Coronary artery (tissue), 2 donors: ENCODE measurements at regions not wholly inside any gene's neighbourhood (a gene's known extent, or its start where the extent isn't known, plus 50 kb on each side); places are given as distances from the start of the nearest gene placed in this dataset.
A peak's percentile ranks its signal among the peaks of the same experiment; 100 is the strongest.
"Not testable (repeated sequence)": the region's sequence is repeated elsewhere in the genome, so short reads cannot be mapped to it uniquely, and the experiment has no call there.

Experiments used
- DNase-seq: peaks from one replicate; pipeline ENCODE4 v3.0.0-alpha.2; 2017; ENCODE audit warnings: low spot score
- H3K27ac ChIP-seq, 2 donors: fragments of 200-600 bp; sonication (generic); one replicate each; pipeline ENCODE4 v1.5.1; 2016 to 2019
- H3K4me3 ChIP-seq: fragments of 200-600 bp; sonication (generic); 2 replicates; pipeline ENCODE4 v1.5.1; 2016; ENCODE audit warnings: mild to moderate bottlenecking, moderate library complexity
- TF ChIP-seq, protein P1 (sequence below): fragments of 200-600 bp; sonication (generic); IDR thresholded peaks from one replicate; pipeline ENCODE4 v1.5.1; 2019; ENCODE audit warnings: antibody characterized with exemption

DNA sequence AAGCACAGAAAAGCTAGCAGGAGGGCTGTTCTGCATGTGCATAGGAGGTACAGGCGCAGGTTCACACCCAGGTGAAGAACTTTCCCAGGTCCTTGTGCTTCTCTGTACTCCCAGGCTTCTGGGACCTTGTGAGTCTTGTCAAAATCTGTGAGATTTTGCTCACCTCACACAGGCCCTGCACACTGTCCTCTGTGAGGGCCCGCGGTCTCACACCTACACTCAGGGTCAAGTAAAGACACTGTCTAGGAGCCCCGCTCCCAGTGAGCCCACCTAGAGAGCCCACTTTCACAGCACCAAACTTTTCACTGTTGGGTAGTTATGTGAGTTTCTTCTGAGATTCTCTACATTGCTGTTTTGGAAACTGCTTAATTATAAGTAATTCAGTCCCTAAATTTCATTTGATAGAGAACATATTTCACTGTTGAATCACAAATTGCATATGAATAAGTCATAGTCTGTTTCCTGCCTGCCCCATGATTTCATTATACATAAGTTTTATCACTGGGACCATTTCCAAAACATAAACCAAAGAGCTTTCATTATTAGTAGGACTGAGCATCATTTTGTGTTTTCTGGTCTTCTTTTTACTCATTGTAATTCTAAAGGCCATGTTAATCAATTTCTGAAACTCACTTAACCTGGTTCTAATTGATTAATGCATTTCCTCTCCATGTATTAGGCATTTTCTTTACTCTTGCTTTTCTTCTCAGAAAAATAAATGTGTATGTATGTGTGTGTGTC is 234.2 kb upstream of the SPOPL start:
- H3K4me3 ChIP-seq: no peak overlapping the region
- H3K27ac ChIP-seq: peak overlapping the region in 1 of 2 donors; percentile 19
- TF ChIP-seq, protein P1, sequence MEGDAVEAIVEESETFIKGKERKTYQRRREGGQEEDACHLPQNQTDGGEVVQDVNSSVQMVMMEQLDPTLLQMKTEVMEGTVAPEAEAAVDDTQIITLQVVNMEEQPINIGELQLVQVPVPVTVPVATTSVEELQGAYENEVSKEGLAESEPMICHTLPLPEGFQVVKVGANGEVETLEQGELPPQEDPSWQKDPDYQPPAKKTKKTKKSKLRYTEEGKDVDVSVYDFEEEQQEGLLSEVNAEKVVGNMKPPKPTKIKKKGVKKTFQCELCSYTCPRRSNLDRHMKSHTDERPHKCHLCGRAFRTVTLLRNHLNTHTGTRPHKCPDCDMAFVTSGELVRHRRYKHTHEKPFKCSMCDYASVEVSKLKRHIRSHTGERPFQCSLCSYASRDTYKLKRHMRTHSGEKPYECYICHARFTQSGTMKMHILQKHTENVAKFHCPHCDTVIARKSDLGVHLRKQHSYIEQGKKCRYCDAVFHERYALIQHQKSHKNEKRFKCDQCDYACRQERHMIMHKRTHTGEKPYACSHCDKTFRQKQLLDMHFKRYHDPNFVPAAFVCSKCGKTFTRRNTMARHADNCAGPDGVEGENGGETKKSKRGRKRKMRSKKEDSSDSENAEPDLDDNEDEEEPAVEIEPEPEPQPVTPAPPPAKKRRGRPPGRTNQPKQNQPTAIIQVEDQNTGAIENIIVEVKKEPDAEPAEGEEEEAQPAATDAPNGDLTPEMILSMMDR: no peak
- no peak for DNase-seq

DNA sequence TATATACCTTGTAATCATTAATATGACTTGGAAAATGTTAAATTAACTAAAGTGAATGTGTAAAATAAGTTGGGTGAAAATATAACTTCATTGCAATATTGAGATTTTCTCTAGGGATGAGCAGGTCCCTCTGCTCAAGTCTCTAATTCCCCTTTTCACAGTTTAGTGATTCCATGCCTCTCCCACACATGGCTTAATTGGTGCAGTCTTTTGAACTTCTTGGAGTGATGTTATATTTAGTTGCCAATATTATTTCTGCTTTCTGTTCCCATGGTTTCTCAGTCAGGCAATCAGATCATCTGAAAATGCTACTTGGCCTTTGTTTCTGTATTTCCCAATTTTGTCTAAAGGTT is 233.7 kb upstream of the SPOPL start:
- TF ChIP-seq, protein P1: no peak
- Histone ChIP-seq H3K27ac (no peak overlapping the region), H3K4me3 (no peak overlapping the region)
- no peak for DNase-seq

DNA sequence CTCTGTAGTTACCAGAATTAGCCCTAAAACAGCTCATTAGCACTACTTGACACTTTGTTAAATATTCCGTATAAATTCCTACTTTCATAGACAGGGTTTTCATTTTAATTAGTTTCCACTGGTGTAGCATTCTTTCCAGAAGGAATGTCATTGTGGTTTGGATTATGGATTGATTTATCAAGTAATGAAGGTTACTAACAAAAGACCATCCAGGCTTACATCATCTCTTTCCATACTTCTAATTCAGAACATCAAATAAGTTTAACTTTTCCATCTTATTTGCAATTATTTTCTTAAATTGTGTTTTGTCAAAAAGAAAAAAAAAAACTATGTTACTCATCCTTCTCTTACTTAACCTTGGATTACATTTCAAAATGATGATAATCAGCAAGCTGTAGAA is 231.8 kb upstream of the SPOPL start:
- Histone ChIP-seq H3K4me3 (no peak overlapping the region), H3K27ac (no peak overlapping the region)
- TF ChIP-seq, protein P1: no peak
- DNase-seq: no peak

DNA sequence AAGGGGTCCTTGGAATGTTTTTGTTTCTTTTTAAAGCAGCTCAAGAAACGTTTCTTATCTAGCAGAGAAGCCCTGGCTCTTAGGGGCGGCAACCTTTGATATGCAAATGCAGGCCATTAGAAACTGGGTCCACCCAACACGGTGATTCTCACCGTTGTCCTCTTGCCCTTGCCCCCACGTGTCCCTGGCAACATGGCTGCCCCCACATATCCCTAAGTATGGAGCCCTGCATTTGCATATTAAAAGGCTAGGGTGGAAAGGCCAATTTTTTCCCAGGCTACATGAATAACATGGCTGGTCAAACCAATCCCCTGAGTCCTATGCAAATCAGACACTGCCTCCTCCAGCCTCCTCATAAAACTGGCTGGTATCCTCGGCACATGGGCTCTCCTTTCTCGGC is 230.1 kb upstream of the SPOPL start:
- no peak for DNase-seq
- Histone ChIP-seq H3K4me3 (no peak overlapping the region), H3K27ac (no peak overlapping the region)
- TF ChIP-seq, protein P1: no peak

DNA sequence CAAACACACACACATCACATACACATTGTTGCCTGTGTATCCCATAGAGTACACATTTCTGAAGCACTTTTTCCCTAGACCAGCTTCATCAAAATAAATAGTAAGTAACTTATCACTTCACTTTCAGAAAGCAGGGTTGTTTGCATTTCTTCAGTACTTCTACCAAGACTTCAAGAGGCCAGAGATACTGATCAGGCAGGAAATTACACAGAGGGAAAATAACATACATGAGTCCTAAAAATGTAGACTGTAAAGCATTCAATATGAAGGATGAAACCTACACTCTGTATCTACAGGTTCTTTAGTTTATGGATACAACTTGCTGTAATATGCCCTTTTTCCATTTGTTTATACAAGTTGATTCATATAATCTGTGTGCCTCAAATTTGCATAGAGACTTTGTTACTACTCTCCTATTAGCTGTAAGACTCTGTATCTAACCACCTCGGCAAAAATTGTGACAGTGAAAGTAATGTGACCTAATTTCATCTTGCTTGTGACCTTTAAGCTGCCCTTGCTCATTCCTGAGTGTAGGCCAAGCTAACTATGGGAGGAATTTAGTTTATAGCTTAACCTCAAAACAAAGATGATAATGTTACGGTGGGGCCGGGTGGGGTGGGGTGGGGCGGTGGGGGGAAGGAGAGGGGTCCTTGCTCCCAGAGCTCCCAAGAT is 228.9 kb upstream of the SPOPL start:
- TF ChIP-seq, protein P1: no peak
- DNase-seq: no peak
- no peak overlapping the region for H3K4me3 ChIP-seq

DNA sequence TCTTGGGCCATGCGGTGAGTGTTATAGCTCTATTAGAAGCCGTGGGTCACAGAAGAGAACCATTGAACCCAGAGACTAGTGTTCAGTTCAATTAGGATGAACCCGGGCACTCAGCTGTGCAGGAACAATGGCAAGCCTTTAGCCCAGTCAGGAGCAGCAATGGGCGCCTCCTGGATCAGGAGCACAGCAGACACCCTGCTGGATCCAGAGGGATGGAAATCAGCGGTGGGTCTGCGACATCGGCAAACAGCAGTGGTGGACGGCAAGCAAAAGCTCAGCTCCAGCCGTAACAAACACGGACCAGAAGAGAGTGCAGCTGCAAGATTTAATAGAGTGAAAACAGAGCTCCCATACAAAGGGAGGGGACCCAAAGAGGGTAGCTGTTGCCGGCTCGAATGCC is 228.3 kb upstream of the SPOPL start:
- not testable (repeated sequence) for DNase-seq, H3K27ac ChIP-seq, H3K4me3 ChIP-seq

More for the DNA sequence above, 228.9 kb upstream of the SPOPL start:
- H3K27ac ChIP-seq: no peak overlapping the region

DNA sequence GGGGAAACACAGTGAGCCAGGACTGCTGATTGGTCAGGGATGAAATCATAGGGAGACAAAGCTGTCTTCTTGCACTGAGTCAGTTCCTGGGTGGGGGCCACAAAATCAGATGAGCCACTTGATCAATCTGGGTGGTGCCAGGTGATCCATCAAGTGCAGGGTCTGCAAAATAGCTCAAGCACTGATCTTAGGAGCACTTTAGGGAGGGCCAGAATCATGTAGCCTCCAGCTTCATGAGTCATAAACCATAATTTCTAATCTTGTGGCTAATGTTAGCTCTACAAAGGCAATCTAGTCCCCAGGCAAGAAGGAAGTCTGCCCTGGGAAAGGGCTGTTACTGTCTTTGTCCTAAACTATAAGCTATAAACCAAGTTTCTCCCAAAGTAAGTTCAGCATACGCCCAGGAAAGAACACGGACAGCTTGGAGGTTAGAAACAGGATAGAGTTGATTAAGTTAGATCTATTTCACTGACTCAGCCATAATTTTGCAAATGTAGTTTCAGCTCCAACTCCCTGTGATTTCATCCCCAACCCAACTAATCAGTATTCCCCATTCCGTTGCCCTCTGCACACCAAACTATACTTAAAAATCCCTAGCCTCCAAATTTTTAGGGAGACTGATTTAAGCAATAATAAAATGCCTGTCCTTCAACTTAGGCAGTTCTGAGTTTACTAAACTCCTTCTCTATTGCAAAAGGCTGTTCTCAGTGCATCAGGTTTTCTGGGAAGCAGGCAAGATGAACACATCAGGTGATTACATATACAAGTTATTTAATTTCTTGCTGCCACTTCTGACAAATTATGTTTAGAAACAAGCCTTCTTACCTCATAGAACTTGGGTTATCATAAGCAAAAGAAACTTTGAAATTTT is 226.9 kb upstream of the SPOPL start:
- TF ChIP-seq, protein P1: no peak

More for the DNA sequence above, 226.9 kb upstream of the SPOPL start:
- Histone ChIP-seq H3K27ac (no peak overlapping the region), H3K4me3 (no peak overlapping the region)
- DNase-seq: no peak
